HG02623 (cell line): ENCODE measurements at regions not wholly inside any gene's neighbourhood (a gene's known extent, or its start where the extent isn't known, plus 50 kb on each side); places are given as distances from the start of the nearest gene placed in this dataset.

Experiments used
- ATAC-seq: cut with Tn5 transposase; IDR thresholded peaks from one replicate; pipeline ENCODE4 v1.9.1; 2021; ENCODE audit warnings: moderate library complexity; ENCODE audit not compliant: unreplicated experiment

DNA sequence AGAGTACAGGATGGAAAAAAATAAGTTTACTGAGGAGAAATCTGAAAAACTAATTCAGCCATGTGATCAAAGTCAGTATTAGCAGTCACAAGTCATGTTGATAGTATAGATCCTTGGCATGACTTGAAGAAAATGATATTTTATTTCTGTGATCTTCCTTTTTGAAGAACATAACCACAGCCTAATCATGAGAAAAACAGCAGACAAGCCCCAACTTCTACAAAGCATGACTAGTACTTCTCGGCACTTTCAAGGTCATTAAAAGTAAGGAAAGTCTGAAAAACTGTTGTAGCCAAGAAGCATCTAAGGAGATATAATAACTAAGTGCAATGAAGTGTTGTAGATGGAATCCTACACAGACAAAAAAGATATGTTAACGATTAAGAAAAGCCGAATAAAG, 264.1 kb upstream of the FOXG1 start:
- ATAC-seq: no peak

DNA sequence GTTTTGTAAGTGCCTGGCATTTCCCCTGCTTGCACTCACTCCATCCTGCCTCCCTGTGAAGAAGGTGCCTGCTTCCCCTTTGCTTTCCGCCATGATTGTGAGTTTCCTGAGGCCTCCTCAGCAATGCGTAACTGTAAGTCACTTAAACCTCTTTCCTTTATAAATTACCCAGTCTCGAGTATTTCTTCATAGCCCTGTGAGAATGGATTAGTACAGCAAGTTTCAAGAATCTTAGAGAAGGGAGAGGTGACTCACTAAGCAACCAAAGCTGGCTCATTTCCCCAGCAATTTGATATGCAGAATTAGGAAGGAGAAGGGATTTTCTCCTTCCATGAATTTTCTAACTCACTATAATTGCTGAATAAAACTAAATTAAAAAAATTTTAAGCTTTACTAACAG, 251.0 kb upstream of the FOXG1 start:
- no peak for ATAC-seq

DNA sequence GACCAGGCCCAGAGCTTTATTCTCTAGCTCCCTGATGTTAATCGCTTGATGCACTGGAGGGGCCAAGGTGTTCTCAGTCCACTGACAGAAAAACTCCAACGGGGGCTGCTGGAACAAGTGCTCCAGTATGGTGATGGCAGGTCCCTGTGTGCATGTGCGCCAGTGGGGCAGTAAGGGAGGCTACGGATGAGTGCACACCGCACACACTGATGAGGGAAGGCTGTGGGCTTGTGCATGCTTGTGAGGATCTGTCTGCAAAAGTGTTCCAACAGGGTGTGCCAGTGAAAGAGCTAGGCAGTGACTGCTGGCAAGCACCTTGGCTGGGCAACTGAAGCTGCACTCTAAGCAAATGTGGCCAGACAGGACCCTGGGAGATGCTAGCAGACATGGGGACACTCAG, 229.7 kb upstream of the FOXG1 start:
- no peak for ATAC-seq

DNA sequence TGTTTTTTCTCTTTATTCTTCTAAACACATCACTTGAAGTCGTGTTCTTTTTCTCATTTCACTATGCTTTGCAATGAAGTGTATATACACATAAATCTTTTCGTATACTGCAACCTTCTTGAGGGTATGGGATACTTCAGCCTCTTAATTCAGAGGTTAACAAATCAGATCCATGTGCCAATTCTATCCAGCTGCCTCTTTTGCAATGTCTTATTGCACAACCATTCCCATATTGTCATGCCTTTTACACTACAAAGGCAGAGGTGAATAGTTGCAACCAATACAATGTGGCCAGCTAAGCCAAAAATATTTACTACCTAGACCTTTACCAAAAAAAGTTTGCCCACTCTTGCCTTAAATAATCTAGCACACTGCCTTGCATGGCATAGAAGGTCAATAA, 224.5 kb upstream of the FOXG1 start:
- no peak for ATAC-seq

DNA sequence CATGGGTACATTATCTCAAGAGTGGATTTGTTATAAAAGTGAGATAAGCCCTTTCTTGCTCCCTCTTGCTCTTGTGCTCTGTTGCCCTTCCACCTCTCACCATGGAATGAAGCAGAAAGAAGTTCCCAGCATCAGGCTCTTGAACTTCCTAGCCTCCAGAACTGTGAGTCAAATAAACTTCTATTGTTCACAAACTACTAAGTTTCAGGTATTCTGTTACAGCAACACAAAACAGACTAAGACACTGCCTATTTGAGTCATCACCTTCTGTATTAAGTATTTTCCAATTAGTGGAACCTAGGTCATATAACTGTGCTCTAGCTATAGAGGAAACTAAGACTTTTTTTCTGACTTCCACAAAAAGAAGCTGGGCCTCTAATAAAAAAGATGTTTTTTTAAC, 201.2 kb upstream of the FOXG1 start:
- no peak for ATAC-seq

DNA sequence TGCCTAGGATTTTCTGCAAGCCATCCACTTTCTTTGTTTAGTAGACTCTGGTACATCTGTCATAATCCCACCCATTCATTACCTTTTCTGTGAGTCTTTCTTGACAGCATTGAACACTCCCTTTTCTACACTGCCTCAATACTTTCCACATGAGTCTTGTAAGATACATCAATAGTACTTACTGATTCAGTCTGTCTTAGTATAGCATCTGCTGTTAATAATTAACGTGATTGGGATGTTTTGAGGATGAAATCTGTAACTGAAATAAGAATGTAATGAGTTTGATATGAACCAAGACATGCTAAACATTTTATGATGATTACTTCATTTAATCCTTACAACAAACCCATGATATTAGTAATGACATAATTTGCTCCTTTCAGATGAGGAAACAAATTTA, 196.2 kb upstream of the FOXG1 start:
- ATAC-seq: no peak

DNA sequence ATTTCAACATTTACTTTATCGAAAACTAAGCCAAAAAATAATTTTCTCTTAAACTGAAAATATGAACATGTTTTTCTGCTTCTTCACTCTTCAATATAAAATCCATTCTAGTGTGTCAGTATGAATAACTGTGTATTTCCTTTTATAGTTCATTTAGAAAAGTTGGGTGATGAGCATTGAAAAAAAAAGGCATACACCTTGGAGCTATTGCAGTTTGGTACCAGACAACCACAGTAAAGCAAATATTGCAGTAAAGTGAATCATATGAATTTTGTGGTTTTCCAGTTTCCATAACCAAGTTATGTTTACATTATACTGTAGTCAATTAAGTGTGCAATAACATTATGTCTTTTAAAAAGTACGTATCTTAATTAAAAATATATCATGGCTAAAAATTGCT, 195.0 kb upstream of the FOXG1 start:
- no peak for ATAC-seq

DNA sequence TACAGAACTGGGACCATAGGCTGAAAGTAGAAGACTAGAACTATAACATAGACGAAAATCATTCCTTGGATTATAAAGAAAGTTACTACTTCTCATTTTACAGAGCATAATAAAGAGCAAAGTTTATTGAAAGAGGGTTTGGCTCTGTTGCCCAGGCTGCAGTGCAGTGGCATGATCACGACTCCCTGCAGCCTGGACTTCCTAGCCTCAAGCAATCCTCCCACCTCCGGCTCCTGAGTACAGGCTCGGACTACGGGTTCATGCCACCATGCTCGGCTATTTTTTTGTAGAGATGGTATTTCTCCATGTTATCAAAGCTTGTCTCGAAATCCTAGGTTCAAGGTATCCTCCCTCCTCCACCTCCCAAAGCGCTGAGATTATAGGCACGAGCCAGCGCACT, 190.1 kb upstream of the FOXG1 start:
- ATAC-seq: no peak

DNA sequence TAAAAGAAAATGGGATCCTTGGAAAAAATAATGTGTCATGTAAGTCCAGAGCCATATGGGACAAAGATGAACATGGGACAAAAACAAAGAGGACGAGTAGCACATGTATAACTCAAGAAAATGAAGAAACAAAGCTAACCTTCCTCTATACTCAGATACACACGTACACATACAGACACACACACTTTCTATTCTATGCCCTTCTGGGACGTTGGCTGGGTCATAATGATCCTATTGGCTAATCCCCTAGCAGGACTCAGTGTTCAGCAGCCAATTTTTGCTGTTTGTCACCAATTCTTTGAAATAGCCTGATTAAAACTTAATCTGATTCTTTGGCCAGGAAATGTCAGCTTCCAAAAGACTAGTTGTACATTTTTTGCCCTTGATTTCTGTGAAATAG, 189.4 kb upstream of the FOXG1 start:
- no peak for ATAC-seq

DNA sequence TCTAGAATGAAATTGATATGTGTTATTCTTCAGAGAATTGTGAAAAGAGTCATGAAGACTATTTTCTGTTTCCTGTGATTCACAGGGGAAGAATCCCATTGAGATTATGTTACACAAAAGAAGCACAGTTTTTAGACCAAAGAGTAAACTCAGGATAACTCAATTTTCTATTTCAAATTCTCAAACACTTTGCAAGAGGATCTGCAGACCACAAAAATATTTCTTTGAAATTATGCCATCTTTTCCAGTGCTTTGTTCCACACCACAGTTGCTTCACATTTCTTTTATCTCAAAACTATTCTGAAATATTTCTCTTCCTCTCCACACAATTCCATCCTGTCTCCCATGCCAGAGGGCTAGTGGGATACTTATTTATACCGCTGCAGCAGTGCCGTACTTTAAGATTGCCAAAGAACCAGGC, 188.9 kb upstream of the FOXG1 start:
- ATAC-seq: no peak

DNA sequence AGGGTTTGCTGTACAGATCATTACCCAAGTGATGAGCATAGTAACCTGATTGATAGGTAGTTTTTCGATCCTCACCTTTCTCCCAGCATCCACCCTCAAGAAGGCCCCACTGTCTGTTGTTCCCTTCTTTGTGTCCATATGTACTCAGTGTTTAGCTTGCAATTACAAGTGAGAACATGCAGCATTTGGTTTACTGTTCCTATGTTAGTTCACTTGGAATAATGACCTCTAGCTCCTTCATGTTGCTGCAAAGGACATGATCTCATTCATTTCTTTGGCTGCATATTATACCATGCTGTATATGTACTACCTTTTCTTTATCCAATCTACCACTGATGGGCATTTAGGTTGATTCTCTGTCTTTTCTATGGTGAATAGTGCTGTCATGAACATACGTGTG, 181.6 kb upstream of the FOXG1 start:
- no peak for ATAC-seq

DNA sequence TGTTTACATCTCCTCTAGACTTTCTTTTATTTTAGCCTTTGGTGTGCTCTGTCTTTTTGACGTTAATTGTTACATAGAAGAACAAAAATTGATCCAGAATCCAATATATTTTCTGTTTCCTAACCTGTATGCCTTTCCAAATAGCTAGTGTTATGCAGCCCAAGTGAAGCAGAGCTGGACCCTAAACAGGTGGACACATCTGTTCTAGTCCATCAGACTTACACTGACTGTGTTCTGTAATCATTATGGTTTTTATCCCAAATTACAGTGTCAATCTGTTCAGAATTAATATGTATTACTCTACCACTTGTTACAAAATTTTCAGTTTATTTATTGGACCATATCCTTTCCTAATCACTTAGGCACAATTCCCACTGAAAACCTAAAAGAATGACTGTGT, 176.8 kb upstream of the FOXG1 start:
- ATAC-seq: no peak

DNA sequence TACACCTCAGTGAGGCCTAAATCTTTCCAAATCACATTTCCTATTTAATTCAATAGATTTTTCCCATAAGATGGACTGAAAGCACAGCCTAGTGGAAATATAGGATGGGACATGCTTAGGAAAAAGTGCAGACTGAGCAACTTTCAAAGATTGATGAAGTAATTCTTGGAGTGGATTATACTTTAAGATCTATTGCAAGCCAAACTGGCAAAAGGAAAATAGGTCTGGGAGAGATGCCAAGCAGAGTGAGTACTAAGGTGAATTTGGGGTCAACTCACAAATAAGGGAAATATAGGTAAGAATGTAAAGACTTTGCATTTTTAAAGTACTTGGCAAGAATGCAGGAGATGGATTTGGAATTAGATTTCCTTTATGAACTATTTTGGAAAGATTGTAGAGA, 170.2 kb upstream of the FOXG1 start:
- ATAC-seq: no peak

DNA sequence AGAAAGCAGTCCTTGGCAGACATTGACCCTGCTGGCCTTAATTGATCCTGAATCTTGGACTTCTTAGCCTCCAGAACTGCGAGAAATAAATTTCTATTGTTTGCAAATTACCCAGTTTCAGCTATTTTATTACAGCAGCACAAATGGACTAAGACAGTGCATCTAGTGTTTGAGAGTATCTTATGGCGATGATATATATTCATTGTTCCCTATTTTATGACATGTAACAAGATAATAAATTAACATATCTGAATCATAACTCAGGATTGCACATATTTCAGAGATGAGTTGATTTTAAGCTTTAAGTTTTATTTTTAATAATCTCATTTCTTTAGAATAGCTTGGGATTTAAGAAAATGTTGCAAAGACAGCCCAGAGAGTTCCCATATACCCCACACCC, 167.4 kb upstream of the FOXG1 start:
- ATAC-seq: no peak

DNA sequence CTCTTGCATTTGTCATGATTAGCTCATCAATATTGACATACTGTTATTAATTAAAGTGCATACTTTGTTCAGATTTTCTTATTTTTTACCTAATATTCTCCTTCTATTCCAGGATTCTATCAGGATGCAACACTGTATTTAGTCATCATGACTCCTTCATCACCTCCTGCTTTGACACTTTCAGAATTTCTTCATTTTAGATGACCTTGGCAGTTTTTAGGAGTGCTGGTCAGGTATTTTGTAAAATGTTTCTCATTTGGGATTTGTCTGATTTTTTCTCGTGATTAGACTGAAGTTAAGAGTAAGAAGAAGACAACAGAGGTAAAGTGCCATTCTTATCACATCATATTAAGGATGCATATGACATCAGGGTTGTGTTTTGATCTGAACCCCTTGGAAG, 167.0 kb upstream of the FOXG1 start:
- no peak for ATAC-seq

DNA sequence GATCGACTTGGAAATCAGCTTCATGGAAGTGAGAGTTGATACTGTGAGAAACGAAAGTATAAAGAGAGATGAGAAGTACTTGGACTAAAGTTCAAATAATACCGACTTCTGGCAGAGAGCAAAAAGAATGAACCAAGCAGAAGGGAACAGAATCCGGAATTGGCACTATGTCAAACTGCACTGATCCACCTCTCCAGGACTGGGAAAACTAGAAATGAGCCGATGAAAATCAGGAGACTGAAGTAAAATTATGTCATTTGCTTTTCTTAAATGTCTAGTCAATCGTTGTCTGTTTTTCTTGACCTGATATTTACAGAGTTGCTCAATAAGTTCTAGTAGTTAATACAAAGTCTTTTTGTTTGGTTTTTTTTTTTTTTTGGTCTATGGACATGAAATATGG, 163.0 kb upstream of the FOXG1 start:
- ATAC-seq: no peak

DNA sequence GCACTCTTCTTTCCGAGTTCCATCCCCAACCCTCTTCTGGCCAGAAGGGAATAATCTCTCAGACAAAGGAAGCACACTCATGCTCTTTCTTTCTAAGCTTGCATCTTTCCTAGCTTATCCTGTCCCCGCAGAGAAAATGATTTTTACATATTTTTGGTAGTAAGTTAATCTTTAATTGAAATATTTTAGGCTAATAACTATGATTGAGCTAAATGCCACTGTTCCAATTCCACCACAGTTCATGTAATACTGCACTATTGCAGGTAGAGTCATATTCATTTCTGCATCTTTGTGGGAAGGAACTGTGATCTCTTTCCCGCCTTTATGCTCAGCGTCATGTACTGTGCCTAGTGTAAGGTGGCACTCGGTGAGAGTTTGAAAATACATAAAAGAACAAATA, 158.9 kb upstream of the FOXG1 start:
- no peak for ATAC-seq

DNA sequence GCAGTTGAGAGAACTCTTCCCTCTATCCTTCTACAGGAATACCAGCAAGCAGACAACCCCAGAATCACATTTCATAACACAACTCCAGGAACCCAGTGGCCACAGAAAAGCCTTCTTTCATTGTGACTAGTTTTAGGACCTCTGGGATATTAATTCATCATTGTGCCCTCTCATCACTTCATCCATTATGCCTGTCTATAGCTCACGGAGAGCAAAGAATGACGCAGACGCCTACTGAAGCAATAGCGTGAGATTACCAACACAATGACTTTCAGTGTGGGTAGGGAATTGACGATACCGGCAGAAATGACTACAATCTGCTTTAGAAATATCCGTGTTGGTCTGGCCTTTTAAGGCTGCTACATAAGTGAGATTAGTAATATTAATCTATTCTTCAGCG, 158.1 kb upstream of the FOXG1 start:
- ATAC-seq: no peak

DNA sequence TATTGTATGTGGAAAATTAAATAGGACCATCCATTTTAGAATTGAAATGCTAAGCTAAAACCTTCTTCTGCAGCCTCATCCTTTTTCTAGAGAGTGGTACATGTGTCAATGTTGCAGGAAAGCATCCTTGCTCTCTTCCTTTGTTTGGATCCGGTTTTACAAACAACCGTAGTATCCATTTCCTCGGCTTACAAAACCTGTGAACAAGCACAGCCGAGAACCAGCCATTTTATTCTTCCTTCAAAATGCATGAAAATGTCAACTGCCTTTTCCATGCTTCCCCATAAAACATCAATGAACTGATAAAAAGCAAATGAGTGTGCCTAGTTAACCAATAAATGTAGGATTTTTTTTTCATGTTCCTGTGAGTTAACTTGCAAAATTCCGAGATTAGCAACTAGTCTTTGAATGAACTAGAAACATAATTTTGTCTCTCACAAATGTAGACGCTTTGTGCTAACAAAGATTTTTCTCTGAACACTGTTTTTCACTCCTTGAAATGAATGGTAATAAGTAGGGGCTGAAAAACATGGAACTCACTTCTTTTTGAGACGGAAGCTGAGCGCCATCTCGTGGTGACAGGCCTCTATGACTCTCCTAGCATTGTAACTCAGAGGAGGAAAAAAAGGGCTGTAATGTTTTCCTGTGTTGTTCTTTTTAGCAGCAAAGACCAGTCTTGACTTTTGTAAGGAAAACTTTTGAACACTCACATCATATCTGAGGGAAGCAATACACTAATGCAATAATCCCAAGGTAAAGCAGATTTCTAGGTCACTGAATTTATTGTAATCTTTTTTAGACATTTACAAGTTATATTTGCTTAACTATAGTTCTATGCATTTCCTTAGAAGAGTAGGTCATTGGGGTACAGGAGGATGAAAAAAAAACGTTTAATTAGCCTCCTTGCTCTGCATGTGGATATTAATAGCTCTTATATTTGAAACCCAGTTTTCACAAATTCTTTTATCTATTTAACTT, 157.4 kb upstream of the FOXG1 start:
- ATAC-seq: no peak

DNA sequence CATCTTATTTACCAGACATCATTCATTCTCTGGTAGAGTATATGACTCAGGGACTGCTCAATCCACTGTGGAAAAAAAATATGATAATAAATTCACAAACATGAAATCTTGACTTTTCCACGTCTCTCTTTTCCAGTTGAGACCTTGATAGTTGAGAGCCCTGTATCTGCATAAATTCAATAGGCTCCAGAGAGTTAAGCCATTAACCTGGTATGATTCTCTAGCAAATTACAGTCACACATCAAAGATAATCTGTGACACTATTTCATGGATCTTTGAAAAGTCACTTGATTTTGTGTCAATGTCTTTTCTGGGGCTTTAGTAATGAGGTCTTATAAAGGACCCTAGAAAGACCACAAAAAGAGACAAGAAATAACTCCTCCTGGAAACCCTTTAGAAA, 154.2 kb upstream of the FOXG1 start:
- no peak for ATAC-seq

DNA sequence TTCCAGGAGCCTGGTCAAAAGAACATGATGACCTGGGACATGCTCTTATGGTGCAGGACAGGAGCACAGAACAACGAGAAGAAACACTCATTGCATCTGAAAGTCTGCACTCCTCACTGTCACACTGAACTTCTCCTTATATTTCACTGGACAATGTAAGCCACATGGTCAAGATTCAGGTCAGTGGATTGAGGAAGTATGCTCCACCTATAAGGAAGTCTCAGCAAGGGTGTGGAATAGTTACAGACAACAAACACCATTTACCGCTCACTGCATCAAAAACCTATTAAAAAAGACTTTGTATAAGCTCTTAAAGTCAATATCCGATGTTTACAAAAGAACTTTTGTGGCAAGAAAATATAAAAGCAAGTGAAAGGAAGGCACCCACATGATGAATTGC, 153.1 kb upstream of the FOXG1 start:
- no peak for ATAC-seq

DNA sequence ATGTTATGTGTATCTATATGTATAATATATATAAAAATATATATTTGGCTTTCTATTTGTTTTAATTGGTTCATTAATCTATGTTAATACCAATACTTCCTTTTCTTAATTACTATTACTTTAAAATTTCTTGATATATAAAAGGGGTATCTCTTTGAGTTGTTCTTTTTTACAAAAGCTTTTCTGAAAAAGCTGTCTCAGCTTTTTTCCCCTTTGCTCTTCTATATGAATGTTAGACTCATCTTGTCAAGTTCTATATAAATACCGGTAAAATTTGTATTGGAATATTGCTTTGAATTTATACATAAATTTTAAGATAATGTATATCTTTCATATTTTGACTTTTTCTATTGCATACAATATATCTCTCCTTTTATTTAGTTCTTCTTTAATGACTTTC, 139.8 kb upstream of the FOXG1 start:
- ATAC-seq: no peak
